ENCODE measurements at regions not wholly inside any gene's neighbourhood (a gene's known extent, or its start where the extent isn't known, plus 50 kb on each side); places are given as distances from the start of the nearest gene placed in this dataset.

- no peak for TF ChIP-seq POLR2A (IDR thresholded peaks at IDR 0.05)
- TF ChIP-seq, protein P1, sequence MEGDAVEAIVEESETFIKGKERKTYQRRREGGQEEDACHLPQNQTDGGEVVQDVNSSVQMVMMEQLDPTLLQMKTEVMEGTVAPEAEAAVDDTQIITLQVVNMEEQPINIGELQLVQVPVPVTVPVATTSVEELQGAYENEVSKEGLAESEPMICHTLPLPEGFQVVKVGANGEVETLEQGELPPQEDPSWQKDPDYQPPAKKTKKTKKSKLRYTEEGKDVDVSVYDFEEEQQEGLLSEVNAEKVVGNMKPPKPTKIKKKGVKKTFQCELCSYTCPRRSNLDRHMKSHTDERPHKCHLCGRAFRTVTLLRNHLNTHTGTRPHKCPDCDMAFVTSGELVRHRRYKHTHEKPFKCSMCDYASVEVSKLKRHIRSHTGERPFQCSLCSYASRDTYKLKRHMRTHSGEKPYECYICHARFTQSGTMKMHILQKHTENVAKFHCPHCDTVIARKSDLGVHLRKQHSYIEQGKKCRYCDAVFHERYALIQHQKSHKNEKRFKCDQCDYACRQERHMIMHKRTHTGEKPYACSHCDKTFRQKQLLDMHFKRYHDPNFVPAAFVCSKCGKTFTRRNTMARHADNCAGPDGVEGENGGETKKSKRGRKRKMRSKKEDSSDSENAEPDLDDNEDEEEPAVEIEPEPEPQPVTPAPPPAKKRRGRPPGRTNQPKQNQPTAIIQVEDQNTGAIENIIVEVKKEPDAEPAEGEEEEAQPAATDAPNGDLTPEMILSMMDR (IDR thresholded peaks at IDR 0.05), result no peak
Observed at GRCh38 chr15:69508659-69509058, 56.0 kb downstream of the RPLP1 start.

All from prostate gland (tissue), 2 donors.